ENCODE measurements at regions not wholly inside any gene's neighbourhood (a gene's known extent, or its start where the extent isn't known, plus 50 kb on each side); places are given as distances from the start of the nearest gene placed in this dataset.

DNA sequence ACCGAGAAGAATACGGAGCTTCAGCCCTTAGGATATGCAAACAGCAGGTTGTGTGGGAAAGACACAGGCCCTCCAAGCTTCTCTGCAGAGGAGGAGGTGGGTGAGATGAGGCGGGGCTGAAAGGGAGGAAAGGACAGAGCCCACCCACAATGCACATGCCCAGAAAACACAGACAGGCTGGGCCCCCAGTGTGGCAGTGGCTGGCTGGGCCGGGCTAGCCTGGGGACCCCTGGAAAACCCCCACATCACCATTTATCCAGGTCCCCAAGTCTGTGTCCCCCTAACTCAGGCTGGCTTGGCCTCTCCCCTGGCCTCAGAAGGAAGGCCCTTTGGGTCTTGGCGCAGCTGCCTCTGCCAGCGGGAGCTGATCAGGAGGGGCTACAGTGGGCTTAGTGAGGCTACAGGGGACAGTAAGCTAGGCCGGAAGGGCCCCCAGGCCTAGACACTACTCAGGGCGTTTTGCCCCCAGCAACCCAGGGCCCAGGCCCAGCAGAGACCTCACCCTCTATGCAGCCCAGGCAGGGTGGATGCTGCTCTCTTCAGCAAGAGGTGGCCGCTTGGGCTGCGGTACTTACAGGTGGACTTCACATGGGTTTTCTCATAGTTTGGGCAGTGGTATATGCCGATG lies 119.5 kb downstream of the TUBA3C start:
- Histone ChIP-seq H3K27me3 (replicated peaks; ENCODE audit: control insufficient read depth, insufficient read depth, low read length) (no peaks in the 10 kb centered on the region), H3K4me1 (no peaks in the 10 kb centered on the region), H3K36me3 (ENCODE audit: control insufficient read depth, insufficient read depth, low read length) (no peaks in the 10 kb centered on the region), H3K4me3 (ENCODE audit: low read depth, low read length) (no peak overlapping the region), H3K9me3 (peaks cover 3% of the 10 kb centered on the region; the same call in 1 of the 2 replicates)
- TF ChIP-seq CTCF (IDR thresholded peaks at IDR 0.05; ENCODE audit: insufficient read depth in 1 of 2, low read depth in 1 of 2, low read length in 1 of 2, severe bottlenecking in 1 of 2, unreplicated experiment in 1 of 2) = no peak
- Mint-ChIP-seq H3K27me3 (ENCODE audit: insufficient read depth, unreplicated experiment) (peaks cover 2% of the 10 kb centered on the region), H3K9me3 (ENCODE audit: unreplicated experiment) (peaks cover 12% of the 10 kb centered on the region), H3K27ac (ENCODE audit: unreplicated experiment) (no peak overlapping the region), H3K4me3 (ENCODE audit: unreplicated experiment) (no peak overlapping the region), H3K36me3 (ENCODE audit: insufficient read depth, unreplicated experiment) (no peaks in the 10 kb centered on the region), H3K4me1 (ENCODE audit: low read depth, unreplicated experiment) (no peaks in the 10 kb centered on the region)
- ChIA-PET POLR2A (no interaction called here), CTCF (no interaction called here)
- intact Hi-C loops (cut with micrococcal nuclease; ENCODE audit: unreplicated experiment) = no loop called here
- no TSS peak for BruUV-seq (replicated peaks)
- DNase-seq = no peak

DNA sequence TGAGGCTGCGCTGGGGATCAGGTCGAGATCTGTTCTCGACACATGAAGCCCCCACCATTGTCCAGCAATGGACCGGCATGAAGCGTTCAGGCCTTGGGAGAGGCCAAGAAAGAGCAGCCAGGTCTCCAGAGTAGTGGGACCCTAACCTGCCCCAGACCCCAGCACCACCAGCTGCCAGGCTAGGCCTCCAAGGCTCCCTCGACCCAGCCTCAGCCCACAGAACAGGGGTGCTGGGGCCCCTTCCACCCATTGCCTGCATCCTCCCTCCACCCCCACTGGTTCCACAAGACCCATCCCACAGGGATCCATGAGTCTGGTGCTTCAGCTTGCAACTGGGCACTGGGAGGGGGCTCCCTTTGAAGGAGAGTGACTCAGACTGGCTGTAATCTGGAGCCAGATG lies 120.3 kb downstream of the TUBA3C start:
- intact Hi-C loops (cut with micrococcal nuclease; ENCODE audit: unreplicated experiment) = no loop called here
- H3K4me3 ChIP-seq (ENCODE audit: low read depth, low read length) = no peak overlapping the region
- no TSS peak for BruUV-seq (replicated peaks)
- Mint-ChIP-seq H3K27ac (ENCODE audit: unreplicated experiment) (no peak overlapping the region), H3K9me3 (ENCODE audit: unreplicated experiment) (peaks cover 12% of the 10 kb centered on the region), H3K4me1 (ENCODE audit: low read depth, unreplicated experiment) (no peaks in the 10 kb centered on the region), H3K36me3 (ENCODE audit: insufficient read depth, unreplicated experiment) (no peaks in the 10 kb centered on the region), H3K4me3 (ENCODE audit: unreplicated experiment) (no peak overlapping the region), H3K27me3 (ENCODE audit: insufficient read depth, unreplicated experiment) (peaks cover 2% of the 10 kb centered on the region)
- DNase-seq = no peak
- no peaks in the 10 kb centered on the region for H3K36me3 ChIP-seq (ENCODE audit: control insufficient read depth, insufficient read depth, low read length)
- no peak for TF ChIP-seq CTCF (IDR thresholded peaks at IDR 0.05; ENCODE audit: insufficient read depth in 1 of 2, low read depth in 1 of 2, low read length in 1 of 2, severe bottlenecking in 1 of 2, unreplicated experiment in 1 of 2)
- H3K27me3 ChIP-seq (replicated peaks; ENCODE audit: control insufficient read depth, insufficient read depth, low read length) = no peaks in the 10 kb centered on the region
- CTCF ChIA-PET = no interaction called here
- peaks cover 3% of the 10 kb centered on the region; the same call in 1 of the 2 replicates for H3K9me3 ChIP-seq
- no peaks in the 10 kb centered on the region for H3K4me1 ChIP-seq
- POLR2A ChIA-PET = no interaction called here

GRCh38 chr13:19060311-19061002 lies 121.2 kb downstream of the TUBA3C start:
- no peak overlapping the region for H3K4me3 Mint-ChIP-seq (ENCODE audit: unreplicated experiment)
- Histone ChIP-seq H3K36me3 (ENCODE audit: control insufficient read depth, insufficient read depth, low read length) (no peaks in the 10 kb centered on the region), H3K4me1 (no peaks in the 10 kb centered on the region), H3K9me3 (peaks cover 3% of the 10 kb centered on the region; the same call in 1 of the 2 replicates), H3K27me3 (replicated peaks; ENCODE audit: control insufficient read depth, insufficient read depth, low read length) (no peaks in the 10 kb centered on the region), H3K4me3 (ENCODE audit: low read depth, low read length) (no peak overlapping the region)
- peaks cover 12% of the 10 kb centered on the region for H3K9me3 Mint-ChIP-seq (ENCODE audit: unreplicated experiment)
- no peak overlapping the region for H3K27ac Mint-ChIP-seq (ENCODE audit: unreplicated experiment)
- no peaks in the 10 kb centered on the region for H3K4me1 Mint-ChIP-seq (ENCODE audit: low read depth, unreplicated experiment)
- no TSS peak for BruUV-seq (replicated peaks)
- intact Hi-C loops (cut with micrococcal nuclease; ENCODE audit: unreplicated experiment) = no loop called here
- DNase-seq = no peak
- POLR2A ChIA-PET = no interaction called here
- H3K27me3 Mint-ChIP-seq (ENCODE audit: insufficient read depth, unreplicated experiment) = peaks cover 2% of the 10 kb centered on the region
- CTCF ChIA-PET = no interaction called here
- TF ChIP-seq CTCF (IDR thresholded peaks at IDR 0.05; ENCODE audit: insufficient read depth in 1 of 2, low read depth in 1 of 2, low read length in 1 of 2, severe bottlenecking in 1 of 2, unreplicated experiment in 1 of 2) = no peak
- H3K36me3 Mint-ChIP-seq (ENCODE audit: insufficient read depth, unreplicated experiment) = no peaks in the 10 kb centered on the region
